AG09309 (cell line): ENCODE measurements at regions not wholly inside any gene's neighbourhood (a gene's known extent, or its start where the extent isn't known, plus 50 kb on each side); places are given as distances from the start of the nearest gene placed in this dataset.

Experiments used
- DNase-seq: peaks from one replicate; pipeline ENCODE4 v3.0.0-alpha.2; 2010; ENCODE audit warnings: low read depth
- H3K4me3 ChIP-seq: 2 replicates; pipeline ENCODE4 v1.5.1; 2011; ENCODE audit warnings: mild to moderate bottlenecking, low read depth, low read length, moderate library complexity; ENCODE audit not compliant: control insufficient read depth
- CTCF ChIP-seq: IDR thresholded peaks from 2 replicates; pipeline ENCODE4 v1.5.1; 2011; ENCODE audit warnings: mild to moderate bottlenecking, low read depth, low read length, inconsistent platforms; ENCODE audit not compliant: insufficient read depth, control insufficient read depth; ENCODE audit errors: missing control alignments

- H3K4me3 ChIP-seq, result no peak overlapping the region
- TF ChIP-seq CTCF, result no peak
- DNase-seq, result no peak
Observed at GRCh38 chr5:133675376-133676154, 63.2 kb upstream of the FSTL4 start.

GRCh38 chr5:133670336-133670735 lies 58.0 kb upstream of the FSTL4 start:
- H3K4me3 ChIP-seq, result no peak overlapping the region
- TF ChIP-seq CTCF, result no peak
- DNase-seq, result no peak

GRCh38 chr5:133669472-133669871 lies 57.1 kb upstream of the FSTL4 start:
- TF ChIP-seq CTCF, result no peak
- no peak overlapping the region for H3K4me3 ChIP-seq
- no peak for DNase-seq

GRCh38 chr5:133668458-133668857 lies 56.1 kb upstream of the FSTL4 start:
- TF ChIP-seq CTCF, result no peak
- DNase-seq, result no peak
- no peak overlapping the region for H3K4me3 ChIP-seq

GRCh38 chr5:133667217-133667616 lies 54.9 kb upstream of the FSTL4 start:
- no peak overlapping the region for H3K4me3 ChIP-seq
- no peak for TF ChIP-seq CTCF
- no peak for DNase-seq

- TF ChIP-seq CTCF, result no peak
- no peak overlapping the region for H3K4me3 ChIP-seq
- no peak for DNase-seq
Observed at GRCh38 chr5:133665571-133665970, 53.2 kb upstream of the FSTL4 start.
